Glutamatergic neuron (in vitro differentiated cells): ENCODE measurements at regions not wholly inside any gene's neighbourhood (a gene's known extent, or its start where the extent isn't known, plus 50 kb on each side); places are given as distances from the start of the nearest gene placed in this dataset.

Experiments
- DNase-seq: peaks from one replicate; pipeline ENCODE4 v3.0.0; 2022
- H3K27ac Mint-ChIP-seq: one replicate; pipeline ENCODE4 v1.8.0; 2020; ENCODE audit warnings: mild to moderate bottlenecking, mixed read lengths, inconsistent platforms; ENCODE audit not compliant: unreplicated experiment
- H3K27me3 Mint-ChIP-seq: one replicate; pipeline ENCODE4 v1.8.0; 2020; ENCODE audit warnings: mild to moderate bottlenecking, moderate library complexity, mixed read lengths, inconsistent platforms; ENCODE audit not compliant: unreplicated experiment
- H3K36me3 Mint-ChIP-seq: one replicate; pipeline ENCODE4 v1.8.0; 2020; ENCODE audit warnings: mild to moderate bottlenecking, mixed read lengths, inconsistent platforms; ENCODE audit not compliant: unreplicated experiment
- H3K4me1 Mint-ChIP-seq: one replicate; pipeline ENCODE4 v1.8.0; 2020; ENCODE audit warnings: mild to moderate bottlenecking, low read depth, mixed read lengths, inconsistent platforms; ENCODE audit not compliant: unreplicated experiment
- H3K4me3 Mint-ChIP-seq: one replicate; pipeline ENCODE4 v1.8.0; 2020; ENCODE audit warnings: mild to moderate bottlenecking, mixed read lengths, inconsistent platforms; ENCODE audit not compliant: unreplicated experiment
- H3K9me3 Mint-ChIP-seq: one replicate; pipeline ENCODE4 v1.8.0; 2020; ENCODE audit warnings: mild to moderate bottlenecking, moderate library complexity, mixed read lengths, inconsistent platforms; ENCODE audit not compliant: unreplicated experiment
- TF ChIP-seq, protein P1 (sequence below): fragments of 200-600 bp; sonication (generic); IDR thresholded peaks from one replicate; pipeline ENCODE4 v1.5.0; 2021; ENCODE audit not compliant: partially characterized antibody, unreplicated experiment

DNA sequence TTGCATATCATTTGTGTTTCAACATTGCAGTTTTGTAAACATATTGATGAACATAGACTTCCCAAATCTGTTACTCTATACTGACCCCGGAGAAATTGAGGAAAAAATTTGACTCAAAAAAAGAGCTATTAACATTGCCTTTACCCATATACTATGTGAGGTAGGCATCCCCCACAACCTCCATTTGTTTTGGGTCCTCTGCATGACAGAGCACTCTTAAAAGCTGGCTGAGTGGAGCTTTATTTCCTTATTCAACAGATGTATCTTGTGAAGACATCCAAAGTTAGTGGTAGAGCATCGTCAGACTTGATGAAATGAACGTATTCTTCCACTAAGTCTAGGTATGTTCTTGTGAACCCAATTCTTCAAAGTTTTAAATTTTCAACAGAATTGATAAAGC lies 310.5 kb downstream of the CDH9 start:
- Mint-ChIP-seq H3K27ac (no peak overlapping the region), H3K27me3 (no peaks in the 10 kb centered on the region)
- TF ChIP-seq, protein P1, sequence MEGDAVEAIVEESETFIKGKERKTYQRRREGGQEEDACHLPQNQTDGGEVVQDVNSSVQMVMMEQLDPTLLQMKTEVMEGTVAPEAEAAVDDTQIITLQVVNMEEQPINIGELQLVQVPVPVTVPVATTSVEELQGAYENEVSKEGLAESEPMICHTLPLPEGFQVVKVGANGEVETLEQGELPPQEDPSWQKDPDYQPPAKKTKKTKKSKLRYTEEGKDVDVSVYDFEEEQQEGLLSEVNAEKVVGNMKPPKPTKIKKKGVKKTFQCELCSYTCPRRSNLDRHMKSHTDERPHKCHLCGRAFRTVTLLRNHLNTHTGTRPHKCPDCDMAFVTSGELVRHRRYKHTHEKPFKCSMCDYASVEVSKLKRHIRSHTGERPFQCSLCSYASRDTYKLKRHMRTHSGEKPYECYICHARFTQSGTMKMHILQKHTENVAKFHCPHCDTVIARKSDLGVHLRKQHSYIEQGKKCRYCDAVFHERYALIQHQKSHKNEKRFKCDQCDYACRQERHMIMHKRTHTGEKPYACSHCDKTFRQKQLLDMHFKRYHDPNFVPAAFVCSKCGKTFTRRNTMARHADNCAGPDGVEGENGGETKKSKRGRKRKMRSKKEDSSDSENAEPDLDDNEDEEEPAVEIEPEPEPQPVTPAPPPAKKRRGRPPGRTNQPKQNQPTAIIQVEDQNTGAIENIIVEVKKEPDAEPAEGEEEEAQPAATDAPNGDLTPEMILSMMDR, result no peak

DNA sequence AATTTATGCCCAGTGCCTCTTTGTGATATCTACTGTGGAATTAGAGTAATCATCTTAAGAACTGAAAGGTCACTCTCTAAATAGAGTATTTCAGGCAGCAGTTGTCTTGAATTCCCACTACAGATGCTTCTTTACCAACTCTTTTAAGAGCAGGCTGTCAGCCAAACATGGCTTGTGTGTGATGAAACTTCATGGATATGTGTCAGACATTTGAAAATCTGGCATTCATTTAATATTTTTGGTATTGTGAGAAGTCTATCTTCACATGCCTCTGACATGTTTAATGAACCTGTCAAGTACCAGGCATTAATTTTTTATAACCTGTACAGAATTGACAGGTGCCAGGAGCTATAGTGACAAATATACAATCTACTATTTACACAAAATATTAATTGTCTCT lies 318.6 kb downstream of the CDH9 start:
- H3K4me3 Mint-ChIP-seq, result no peak overlapping the region
- DNase-seq, result no peak
- TF ChIP-seq, protein P1, result no peak
- H3K4me1 Mint-ChIP-seq, result peaks cover 1% of the 10 kb centered on the region
- peaks cover 4% of the 10 kb centered on the region for H3K36me3 Mint-ChIP-seq
- no peaks in the 10 kb centered on the region for H3K27me3 Mint-ChIP-seq
- H3K9me3 Mint-ChIP-seq, result no peaks in the 10 kb centered on the region
- no peak overlapping the region for H3K27ac Mint-ChIP-seq

More for the DNA sequence above, 310.5 kb downstream of the CDH9 start:
- H3K9me3 Mint-ChIP-seq, result no peaks in the 10 kb centered on the region
- H3K4me1 Mint-ChIP-seq, result no peaks in the 10 kb centered on the region
- H3K4me3 Mint-ChIP-seq, result no peak overlapping the region
- no peak for DNase-seq
- H3K36me3 Mint-ChIP-seq, result no peaks in the 10 kb centered on the region

DNA sequence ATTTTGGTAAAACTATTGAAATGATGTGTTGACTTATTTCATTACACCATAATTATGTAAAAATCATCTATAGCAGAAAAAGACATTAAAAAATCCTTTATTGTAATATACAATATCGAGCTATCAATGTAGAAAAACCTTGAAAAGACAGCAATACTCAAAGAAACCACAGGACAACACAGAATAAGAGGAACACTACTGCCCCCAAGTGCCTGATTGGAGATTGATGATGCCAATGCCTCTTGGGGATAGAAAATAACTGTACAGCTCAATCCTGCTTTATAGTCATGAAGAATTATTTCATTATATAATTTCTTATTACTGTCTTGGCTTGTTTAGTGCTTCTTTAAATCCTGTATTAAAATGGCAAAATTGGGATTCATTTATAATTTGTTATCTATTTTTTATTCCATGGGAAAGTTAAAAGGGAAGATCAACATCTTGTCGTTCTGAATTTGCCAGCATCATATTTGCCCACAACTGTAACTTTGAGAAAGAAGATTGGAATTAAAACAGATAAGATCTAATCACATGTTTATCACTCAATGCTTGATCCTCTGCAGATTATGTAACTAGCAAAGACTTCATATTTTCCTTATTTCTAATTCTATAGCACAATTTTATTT lies 337.5 kb downstream of the CDH9 start:
- H3K36me3 Mint-ChIP-seq, result no peaks in the 10 kb centered on the region
- no peaks in the 10 kb centered on the region for H3K9me3 Mint-ChIP-seq
- no peaks in the 10 kb centered on the region for H3K27me3 Mint-ChIP-seq
- no peak overlapping the region for H3K27ac Mint-ChIP-seq
- peak; percentile 45 for DNase-seq
- no peak overlapping the region for H3K4me3 Mint-ChIP-seq
- TF ChIP-seq, protein P1, result peak; percentile 63
- H3K4me1 Mint-ChIP-seq, result peaks cover 5% of the 10 kb centered on the region

DNA sequence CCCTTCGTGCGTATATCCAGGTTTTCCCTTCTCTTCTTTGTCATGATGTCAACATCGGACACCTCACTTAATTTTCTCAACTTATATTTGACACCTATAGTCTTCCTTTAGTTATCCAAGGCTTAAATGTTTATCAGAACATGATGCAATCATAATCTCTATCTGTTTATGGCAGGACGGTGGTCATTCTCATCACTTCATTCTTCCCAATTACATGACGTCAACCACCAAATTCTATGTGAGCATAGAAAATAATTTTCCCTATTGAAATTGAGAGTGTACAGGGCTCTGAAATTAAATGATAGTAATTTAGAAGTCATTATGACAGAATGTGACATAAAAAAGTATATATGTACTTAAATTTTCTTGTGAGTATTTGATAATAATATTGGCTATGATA lies 345.4 kb downstream of the CDH9 start:
- Mint-ChIP-seq H3K27ac (no peak overlapping the region), H3K9me3 (no peaks in the 10 kb centered on the region)

DNA sequence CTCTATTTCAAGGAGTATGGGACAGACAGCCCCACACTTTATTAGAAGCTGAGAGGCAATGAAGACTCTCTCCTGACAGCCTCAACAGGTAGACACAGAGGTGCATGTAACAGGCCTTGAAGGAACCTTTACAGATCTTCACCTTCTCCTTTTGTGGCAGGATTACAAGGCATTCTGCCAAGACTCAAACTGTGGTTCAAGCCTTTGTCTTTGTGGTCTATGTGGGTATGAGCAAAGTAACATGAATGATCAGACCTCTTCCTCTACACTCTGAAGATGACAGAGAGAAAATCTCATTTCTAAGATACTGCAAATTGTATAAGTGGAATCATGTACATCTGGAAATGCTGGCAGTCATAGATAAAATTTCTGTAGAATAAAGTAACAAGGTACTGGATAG lies 346.9 kb downstream of the CDH9 start:
- H3K27ac Mint-ChIP-seq, result no peak overlapping the region
- H3K9me3 Mint-ChIP-seq, result no peaks in the 10 kb centered on the region
- TF ChIP-seq, protein P1, result no peak
- H3K36me3 Mint-ChIP-seq, result no peaks in the 10 kb centered on the region
- no peaks in the 10 kb centered on the region for H3K27me3 Mint-ChIP-seq
- no peaks in the 10 kb centered on the region for H3K4me1 Mint-ChIP-seq
- no peak for DNase-seq
- H3K4me3 Mint-ChIP-seq, result no peak overlapping the region

More for the DNA sequence above, 345.4 kb downstream of the CDH9 start:
- TF ChIP-seq, protein P1, result no peak
- H3K27me3 Mint-ChIP-seq, result no peaks in the 10 kb centered on the region
- no peaks in the 10 kb centered on the region for H3K4me1 Mint-ChIP-seq
- H3K36me3 Mint-ChIP-seq, result no peaks in the 10 kb centered on the region
- DNase-seq, result no peak
- no peak overlapping the region for H3K4me3 Mint-ChIP-seq
